Loucy (cell line): ENCODE measurements at regions not wholly inside any gene's neighbourhood (a gene's known extent, or its start where the extent isn't known, plus 50 kb on each side); places are given as distances from the start of the nearest gene placed in this dataset.

Experiments used
- H2AFZ ChIP-seq: fragments of 200-600 bp; sonication (generic); 2 replicates; pipeline ENCODE4 v1.6.0; 2016; ENCODE audit warnings: antibody characterized with exemption, mild to moderate bottlenecking, low read length, moderate library complexity
- H3F3A ChIP-seq: fragments of 200-600 bp; 2 replicates; pipeline ENCODE4 v1.6.0; 2016; ENCODE audit warnings: antibody characterized with exemption, low read depth, mild to moderate bottlenecking
- H3K27me3 ChIP-seq: fragments of 200-600 bp; sonication (generic); 2 replicates; pipeline ENCODE4 v1.6.1; 2014; ENCODE audit warnings: low read length, mild to moderate bottlenecking; ENCODE audit not compliant: insufficient read depth, poor library complexity, severe bottlenecking
- H3K36me3 ChIP-seq: fragments of 200-600 bp; sonication (generic); 2 replicates; pipeline ENCODE4 v1.6.1; 2016; ENCODE audit warnings: low read length; ENCODE audit not compliant: insufficient read depth
- H3K4me1 ChIP-seq: fragments of 200-600 bp; sonication (generic); 2 replicates; pipeline ENCODE4 v1.5.1; 2014; ENCODE audit warnings: low read length, mild to moderate bottlenecking; ENCODE audit not compliant: insufficient read depth, poor library complexity, severe bottlenecking
- H3K4me2 ChIP-seq: fragments of 200-600 bp; sonication (generic); 2 replicates; pipeline ENCODE4 v1.6.0; 2014; ENCODE audit warnings: antibody characterized with exemption, low read length, low read depth, mild to moderate bottlenecking; ENCODE audit not compliant: poor library complexity, severe bottlenecking
- H3K4me3 ChIP-seq: fragments of 200-600 bp; sonication (generic); 2 replicates; pipeline ENCODE4 v1.5.1; 2014; ENCODE audit warnings: low read length, mild to moderate bottlenecking, mixed read lengths; ENCODE audit not compliant: poor library complexity, severe bottlenecking
- H3K79me2 ChIP-seq: fragments of 200-600 bp; sonication (generic); 2 replicates; pipeline ENCODE4 v1.6.1; 2014; ENCODE audit warnings: low read length; ENCODE audit not compliant: insufficient read depth
- H3K9ac ChIP-seq: fragments of 200-600 bp; sonication (generic); 2 replicates; pipeline ENCODE4 v1.6.0; 2014; ENCODE audit warnings: mild to moderate bottlenecking, low read depth, low read length, moderate library complexity; ENCODE audit not compliant: poor library complexity, severe bottlenecking
- H3K9me2 ChIP-seq: fragments of 200-600 bp; sonication (generic); replicated peaks from 2 replicates; pipeline ENCODE4 v1.6.1; 2016; ENCODE audit warnings: low read depth, low read length, mixed read lengths
- H3K9me3 ChIP-seq: fragments of 200-600 bp; sonication (generic); 2 replicates; pipeline ENCODE4 v1.6.1; 2014; ENCODE audit warnings: mild to moderate bottlenecking, antibody characterized with exemption, low read length, low read depth; ENCODE audit not compliant: insufficient read depth
- H4K20me1 ChIP-seq: fragments of 200-600 bp; sonication (generic); 2 replicates; pipeline ENCODE4 v1.6.0; 2014; ENCODE audit warnings: antibody characterized with exemption, low read length, mild to moderate bottlenecking; ENCODE audit not compliant: insufficient read depth, poor library complexity, severe bottlenecking
- EZH2phosphoT487 ChIP-seq: fragments of 200-600 bp; IDR thresholded peaks from 2 replicates; pipeline ENCODE4 v1.6.1; 2018; ENCODE audit warnings: antibody characterized with exemption, mild to moderate bottlenecking, moderate library complexity, borderline replicate concordance
- TF ChIP-seq, protein P1 (sequence below): fragments of 200-600 bp; sonication (generic); conservative IDR thresholded peaks from 2 replicates; pipeline ENCODE4 v1.5.1; 2014; ENCODE audit warnings: mild to moderate bottlenecking, antibody characterized with exemption, low read length

GRCh38 chr6:9095729-9096128, 660.4 kb upstream of the SLC35B3 start:
- H3K9me2 ChIP-seq, result no peaks in the 10 kb centered on the region
- no peak overlapping the region for H2AFZ ChIP-seq
- H3K4me1 ChIP-seq, result no peaks in the 10 kb centered on the region
- no peaks in the 10 kb centered on the region for H3K27me3 ChIP-seq
- H4K20me1 ChIP-seq, result no peaks in the 10 kb centered on the region
- no peak overlapping the region for H3K4me3 ChIP-seq
- no peak overlapping the region for H3K4me2 ChIP-seq
- H3K36me3 ChIP-seq, result no peaks in the 10 kb centered on the region
- H3K9ac ChIP-seq, result no peak overlapping the region
- no peaks in the 10 kb centered on the region for H3F3A ChIP-seq
- no peak for TF ChIP-seq EZH2phosphoT487
- TF ChIP-seq, protein P1, sequence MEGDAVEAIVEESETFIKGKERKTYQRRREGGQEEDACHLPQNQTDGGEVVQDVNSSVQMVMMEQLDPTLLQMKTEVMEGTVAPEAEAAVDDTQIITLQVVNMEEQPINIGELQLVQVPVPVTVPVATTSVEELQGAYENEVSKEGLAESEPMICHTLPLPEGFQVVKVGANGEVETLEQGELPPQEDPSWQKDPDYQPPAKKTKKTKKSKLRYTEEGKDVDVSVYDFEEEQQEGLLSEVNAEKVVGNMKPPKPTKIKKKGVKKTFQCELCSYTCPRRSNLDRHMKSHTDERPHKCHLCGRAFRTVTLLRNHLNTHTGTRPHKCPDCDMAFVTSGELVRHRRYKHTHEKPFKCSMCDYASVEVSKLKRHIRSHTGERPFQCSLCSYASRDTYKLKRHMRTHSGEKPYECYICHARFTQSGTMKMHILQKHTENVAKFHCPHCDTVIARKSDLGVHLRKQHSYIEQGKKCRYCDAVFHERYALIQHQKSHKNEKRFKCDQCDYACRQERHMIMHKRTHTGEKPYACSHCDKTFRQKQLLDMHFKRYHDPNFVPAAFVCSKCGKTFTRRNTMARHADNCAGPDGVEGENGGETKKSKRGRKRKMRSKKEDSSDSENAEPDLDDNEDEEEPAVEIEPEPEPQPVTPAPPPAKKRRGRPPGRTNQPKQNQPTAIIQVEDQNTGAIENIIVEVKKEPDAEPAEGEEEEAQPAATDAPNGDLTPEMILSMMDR, result no peak
- no peaks in the 10 kb centered on the region for H3K79me2 ChIP-seq
- no peaks in the 10 kb centered on the region; the same call in 1 of the 2 replicates for H3K9me3 ChIP-seq

GRCh38 chr6:9095137-9095536, 659.8 kb upstream of the SLC35B3 start:
- Histone ChIP-seq H3K27me3 (no peaks in the 10 kb centered on the region), H2AFZ (no peak overlapping the region), H3K9me2 (no peaks in the 10 kb centered on the region), H3F3A (no peaks in the 10 kb centered on the region), H3K4me3 (no peak overlapping the region), H4K20me1 (no peaks in the 10 kb centered on the region), H3K79me2 (no peaks in the 10 kb centered on the region), H3K4me2 (no peak overlapping the region), H3K36me3 (no peaks in the 10 kb centered on the region), H3K4me1 (no peaks in the 10 kb centered on the region), H3K9me3 (no peaks in the 10 kb centered on the region; the same call in 1 of the 2 replicates), H3K9ac (no peak overlapping the region)
- TF ChIP-seq, protein P1, result no peak
- no peak for TF ChIP-seq EZH2phosphoT487

- Histone ChIP-seq H3K9me2 (no peaks in the 10 kb centered on the region), H3K79me2 (no peaks in the 10 kb centered on the region), H3K4me2 (no peak overlapping the region), H2AFZ (no peak overlapping the region), H3F3A (no peaks in the 10 kb centered on the region), H3K4me1 (no peaks in the 10 kb centered on the region), H3K9me3 (no peaks in the 10 kb centered on the region; the same call in 1 of the 2 replicates), H3K4me3 (no peak overlapping the region), H3K9ac (no peak overlapping the region), H4K20me1 (no peaks in the 10 kb centered on the region), H3K36me3 (no peaks in the 10 kb centered on the region), H3K27me3 (no peaks in the 10 kb centered on the region)
- TF ChIP-seq, protein P1, result no peak
- no peak for TF ChIP-seq EZH2phosphoT487
These were observed 654.4 kb upstream of the SLC35B3 start for GRCh38 chr6:9089724-9090123.
